GM19468 (cell line): ENCODE measurements at regions not wholly inside any gene's neighbourhood (a gene's known extent, or its start where the extent isn't known, plus 50 kb on each side); places are given as distances from the start of the nearest gene placed in this dataset.
"Not testable (repeated sequence)": the region's sequence is repeated elsewhere in the genome, so short reads cannot be mapped to it uniquely, and the experiment has no call there.

Experiments used
- ATAC-seq: cut with Tn5 transposase; IDR thresholded peaks from one replicate; pipeline ENCODE4 v1.9.1; 2021; ENCODE audit warnings: mild to moderate bottlenecking, moderate library complexity, moderate number of reproducible peaks; ENCODE audit not compliant: unreplicated experiment; ENCODE audit errors: extremely low read depth

- ATAC-seq, result no peak
Measured at GRCh38 chr5:171541341-171541776, 121.9 kb downstream of the FGF18 start.

- no peak for ATAC-seq
Measured at GRCh38 chr5:171542525-171543140, 123.2 kb downstream of the FGF18 start.

- no peak for ATAC-seq
Measured at GRCh38 chr5:171543148-171543815, 123.8 kb downstream of the FGF18 start.

- no peak for ATAC-seq
Measured at GRCh38 chr5:171544913-171545765, 125.7 kb downstream of the FGF18 start.

GRCh38 chr5:171549274-171549673 lies 129.8 kb downstream of the FGF18 start:
- ATAC-seq, result no peak

- ATAC-seq, result not testable (repeated sequence)
Measured at GRCh38 chr5:171553817-171554216, 134.4 kb downstream of the FGF18 start.

- no peak for ATAC-seq
Measured at GRCh38 chr5:171555160-171555559, 135.7 kb downstream of the FGF18 start.

GRCh38 chr5:171562822-171563221 lies 143.4 kb downstream of the FGF18 start:
- ATAC-seq, result no peak

- no peak for ATAC-seq
Measured at GRCh38 chr5:171568389-171568788, 148.9 kb downstream of the FGF18 start.

- no peak for ATAC-seq
Measured at GRCh38 chr5:171569065-171569712, 149.7 kb downstream of the FGF18 start.

GRCh38 chr5:171570244-171570825 lies 150.9 kb downstream of the FGF18 start:
- no peak for ATAC-seq

GRCh38 chr5:171571663-171572062 lies 152.2 kb downstream of the FGF18 start:
- ATAC-seq, result no peak

- ATAC-seq, result no peak
Measured at GRCh38 chr5:171573021-171573420, 153.6 kb downstream of the FGF18 start.

GRCh38 chr5:171573451-171574225 lies 154.2 kb downstream of the FGF18 start:
- no peak for ATAC-seq

GRCh38 chr5:171574376-171574775 lies 154.9 kb downstream of the FGF18 start:
- no peak for ATAC-seq

- ATAC-seq, result no peak
Measured at GRCh38 chr5:171575386-171575785, 155.9 kb downstream of the FGF18 start.

- no peak for ATAC-seq
Measured at GRCh38 chr5:171575808-171576207, 156.4 kb downstream of the FGF18 start.

GRCh38 chr5:171577042-171577758 lies 157.8 kb downstream of the FGF18 start:
- no peak for ATAC-seq
